Gastrocnemius medialis (tissue), 4 donors: ENCODE measurements at regions not wholly inside any gene's neighbourhood (a gene's known extent, or its start where the extent isn't known, plus 50 kb on each side); places are given as distances from the start of the nearest gene placed in this dataset.

ENCODE experiments used
- CTCF ChIP-seq, 5 experiments: fragments of 450-650 bp in 3 of 5; fragments of 200-600 bp in 2 of 5; sonication (generic) in 2 of 5; IDR thresholded peaks in 4 of 5; conservative IDR thresholded peaks in 1 of 5; 1 replicate in 4 of 5; 2 replicates in 1 of 5; pipeline ENCODE4 v1.5.1; 2016 to 2019; ENCODE audit warnings: antibody characterized with exemption in 5 of 5, mild to moderate bottlenecking in 3 of 5, moderate library complexity in 3 of 5
- POLR2A ChIP-seq, 2 donors: fragments of 450-650 bp; IDR thresholded peaks; one replicate each; pipeline ENCODE4 v1.6.1; 2017; ENCODE audit warnings: antibody characterized with exemption in 2 of 2, mild to moderate bottlenecking in 2 of 2, moderate library complexity in 2 of 2

GRCh38 chr10:88108115-88108610 lies 244.7 kb downstream of the PTEN start:
- peak in 2 of 5 experiments; percentile 21 to 27 for TF ChIP-seq CTCF (IDR thresholded peaks at IDR 0.05 in 4 of 5, conservative IDR thresholded peaks at IDR 0.05 in 1 of 5)
- TF ChIP-seq POLR2A (IDR thresholded peaks at IDR 0.05) = no peak
